ENCODE measurements at regions not wholly inside any gene's neighbourhood (a gene's known extent, or its start where the extent isn't known, plus 50 kb on each side); places are given as distances from the start of the nearest gene placed in this dataset.

GRCh38 chrX:13427441-13428052, 107.7 kb upstream of the ATXN3L start:
- no peak overlapping the region for H3K27ac ChIP-seq (ENCODE audit: low read depth in 1 of 3, low read length in 2 of 3)
- DNase-seq (no peak), FAIRE-seq (no peak)
- no peaks in the 10 kb centered on the region for H3K27me3 ChIP-seq (ENCODE audit: control insufficient read depth in 3 of 3, insufficient read depth in 3 of 3, low read length in 3 of 3)
- H3K36me3 ChIP-seq (ENCODE audit: control insufficient read depth in 3 of 3, insufficient read depth in 2 of 3, low read depth in 1 of 3, low read length in 3 of 3): no peaks in the 10 kb centered on the region
- 69 to 84% (median 73%) methylated on average over 5 of the region's 5 CpGs for WGBS, 3 donors
- H3K4me3 ChIP-seq (ENCODE audit: low read depth in 1 of 3, low read length in 3 of 3): no peak overlapping the region
- no peaks in the 10 kb centered on the region for H3K9me3 ChIP-seq (ENCODE audit: control insufficient read depth in 2 of 2, insufficient read depth in 1 of 2, low read depth in 1 of 2, low read length in 1 of 2)
- no peaks in the 10 kb centered on the region for H3K4me1 ChIP-seq (ENCODE audit: control insufficient read depth in 3 of 3, insufficient read depth in 2 of 3, low read depth in 1 of 3, low read length in 2 of 3)

DNA sequence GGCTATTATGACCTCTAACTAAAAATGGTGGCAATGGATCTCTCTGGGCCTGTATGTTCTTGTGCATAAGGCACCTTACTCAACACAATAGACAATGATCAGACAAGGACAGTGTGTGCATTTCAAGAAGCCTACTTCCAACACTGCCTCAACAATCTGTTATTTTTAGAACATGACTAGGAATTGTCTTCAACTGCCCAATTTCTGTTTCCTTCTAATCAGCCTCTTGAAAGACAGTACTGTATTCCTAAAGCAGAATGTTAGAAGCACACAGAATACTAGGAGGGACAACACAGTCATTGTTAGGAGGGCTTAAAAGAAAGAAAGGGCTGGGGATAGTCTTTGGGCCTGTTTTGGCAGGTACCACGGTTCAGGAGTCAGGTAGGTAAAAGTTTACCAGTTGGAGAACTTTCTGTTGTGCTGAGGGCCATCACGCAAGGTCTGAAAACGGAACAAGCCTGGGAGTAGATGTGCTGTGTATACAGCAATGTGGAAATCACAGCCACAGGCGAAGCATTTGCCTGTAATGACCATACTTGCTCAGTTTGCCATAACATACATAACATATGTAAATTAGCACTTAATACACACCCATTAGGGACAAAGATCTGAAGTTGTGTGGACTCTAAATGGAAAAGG, 100.8 kb upstream of the ATXN3L start:
- Histone ChIP-seq H3K9me3 (ENCODE audit: control insufficient read depth in 2 of 2, insufficient read depth in 1 of 2, low read depth in 1 of 2, low read length in 1 of 2) (no peaks in the 10 kb centered on the region), H3K27me3 (ENCODE audit: control insufficient read depth in 3 of 3, insufficient read depth in 3 of 3, low read length in 3 of 3) (no peaks in the 10 kb centered on the region), H3K4me3 (ENCODE audit: low read depth in 1 of 3, low read length in 3 of 3) (no peak overlapping the region), H3K36me3 (ENCODE audit: control insufficient read depth in 3 of 3, insufficient read depth in 2 of 3, low read depth in 1 of 3, low read length in 3 of 3) (no peaks in the 10 kb centered on the region), H3K4me1 (ENCODE audit: control insufficient read depth in 3 of 3, insufficient read depth in 2 of 3, low read depth in 1 of 3, low read length in 2 of 3) (no peaks in the 10 kb centered on the region), H3K27ac (ENCODE audit: low read depth in 1 of 3, low read length in 2 of 3) (no peak overlapping the region)
- FAIRE-seq (no peak), DNase-seq (no peak)
- 79 to 91% (median 87%) methylated on average over 4 of the region's 4 CpGs for WGBS, 3 donors

DNA sequence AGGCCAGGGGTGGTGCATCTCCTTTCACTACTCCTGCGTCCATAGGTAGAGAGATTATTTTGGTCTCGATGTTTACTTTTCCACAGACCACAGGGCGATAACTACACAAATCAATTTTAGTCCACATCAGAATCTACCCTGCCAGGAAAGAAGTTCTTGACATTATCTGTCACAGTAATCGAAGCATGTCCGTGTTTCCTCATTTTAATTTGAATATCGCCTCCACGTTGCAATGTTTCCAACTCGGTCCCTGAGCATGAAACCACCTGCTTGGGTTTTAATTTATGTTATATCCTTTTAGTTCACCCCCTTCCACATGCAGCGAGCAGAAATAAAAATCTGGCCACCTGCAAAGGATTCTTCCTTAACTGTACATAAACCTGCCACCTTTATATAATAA, 100.1 kb upstream of the ATXN3L start:
- WGBS, 3 donors: 88 to 92% (median 91%) methylated on average over 9 of the region's 9 CpGs

GRCh38 chrX:13419276-13419675, 99.4 kb upstream of the ATXN3L start:
- 81 to 91% (median 87%) methylated on average over 9 of the region's 9 CpGs for WGBS, 3 donors
- Histone ChIP-seq H3K36me3 (ENCODE audit: control insufficient read depth in 3 of 3, insufficient read depth in 2 of 3, low read depth in 1 of 3, low read length in 3 of 3) (no peaks in the 10 kb centered on the region), H3K4me3 (ENCODE audit: low read depth in 1 of 3, low read length in 3 of 3) (no peak overlapping the region), H3K4me1 (ENCODE audit: control insufficient read depth in 3 of 3, insufficient read depth in 2 of 3, low read depth in 1 of 3, low read length in 2 of 3) (no peaks in the 10 kb centered on the region), H3K27ac (ENCODE audit: low read depth in 1 of 3, low read length in 2 of 3) (no peak overlapping the region), H3K9me3 (ENCODE audit: control insufficient read depth in 2 of 2, insufficient read depth in 1 of 2, low read depth in 1 of 2, low read length in 1 of 2) (no peaks in the 10 kb centered on the region), H3K27me3 (ENCODE audit: control insufficient read depth in 3 of 3, insufficient read depth in 3 of 3, low read length in 3 of 3) (no peaks in the 10 kb centered on the region)
- DNase-seq (no peak), FAIRE-seq (no peak)

More for the DNA sequence above, 100.1 kb upstream of the ATXN3L start:
- no peaks in the 10 kb centered on the region for H3K36me3 ChIP-seq (ENCODE audit: control insufficient read depth in 3 of 3, insufficient read depth in 2 of 3, low read depth in 1 of 3, low read length in 3 of 3)
- FAIRE-seq (no peak), DNase-seq (no peak)
- H3K4me3 ChIP-seq (ENCODE audit: low read depth in 1 of 3, low read length in 3 of 3): no peak overlapping the region
- no peak overlapping the region for H3K27ac ChIP-seq (ENCODE audit: low read depth in 1 of 3, low read length in 2 of 3)
- no peaks in the 10 kb centered on the region for H3K27me3 ChIP-seq (ENCODE audit: control insufficient read depth in 3 of 3, insufficient read depth in 3 of 3, low read length in 3 of 3)
- H3K9me3 ChIP-seq (ENCODE audit: control insufficient read depth in 2 of 2, insufficient read depth in 1 of 2, low read depth in 1 of 2, low read length in 1 of 2): no peaks in the 10 kb centered on the region
- H3K4me1 ChIP-seq (ENCODE audit: control insufficient read depth in 3 of 3, insufficient read depth in 2 of 3, low read depth in 1 of 3, low read length in 2 of 3): no peaks in the 10 kb centered on the region

DNA sequence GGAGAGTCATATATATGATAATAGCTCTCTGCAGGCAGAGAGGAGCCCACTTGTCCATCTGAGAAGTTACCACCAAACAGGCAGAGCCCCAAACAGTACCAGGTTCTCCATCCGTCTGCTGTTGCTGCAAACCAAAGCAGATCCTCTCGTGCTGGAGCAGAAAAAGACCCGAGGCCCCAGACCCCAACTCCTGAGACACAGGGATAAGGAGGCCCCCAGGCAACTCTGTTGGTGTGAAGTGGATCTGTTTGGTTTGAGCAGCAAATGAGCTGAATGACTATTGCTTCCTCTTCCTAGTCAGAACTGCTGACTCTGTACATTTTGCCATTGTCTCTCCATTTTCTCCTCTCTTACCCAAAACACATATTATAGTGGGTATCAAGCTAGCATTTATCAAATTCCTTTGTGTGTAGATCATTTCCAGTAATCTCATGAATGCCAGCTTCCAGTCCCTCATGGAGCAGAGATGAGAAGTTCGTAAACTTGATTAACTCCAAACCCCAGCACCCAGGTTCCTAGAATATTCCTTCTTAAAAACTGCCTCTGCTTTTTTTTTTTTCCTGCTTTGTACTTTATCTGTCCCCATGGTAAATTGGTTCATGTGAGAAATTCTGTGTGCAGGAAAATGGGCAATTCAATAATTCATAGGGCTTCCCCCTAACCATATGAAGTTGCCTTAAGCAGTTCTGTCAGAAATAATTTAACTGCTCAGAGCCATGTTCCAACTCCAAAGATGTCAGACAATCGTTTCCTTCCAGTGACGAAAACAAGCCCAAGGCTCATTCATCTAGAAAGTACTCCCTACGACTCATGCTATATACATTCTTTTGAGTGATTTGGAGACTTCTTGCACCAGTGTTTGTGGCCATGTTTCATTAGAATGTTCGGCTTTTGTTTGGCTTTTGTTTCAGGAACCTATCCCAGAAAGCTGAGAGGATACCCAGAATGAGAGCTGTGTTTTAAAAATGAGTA, 98.6 kb upstream of the ATXN3L start:
- no peak overlapping the region for H3K4me3 ChIP-seq (ENCODE audit: low read depth in 1 of 3, low read length in 3 of 3)
- FAIRE-seq (no peak), DNase-seq (no peak)
- no peaks in the 10 kb centered on the region for H3K27me3 ChIP-seq (ENCODE audit: control insufficient read depth in 3 of 3, insufficient read depth in 3 of 3, low read length in 3 of 3)
- WGBS, 3 donors: 76 to 91% (median 82%) methylated on average over 8 of the region's 8 CpGs
- H3K27ac ChIP-seq (ENCODE audit: low read depth in 1 of 3, low read length in 2 of 3): no peak overlapping the region
- no peaks in the 10 kb centered on the region for H3K36me3 ChIP-seq (ENCODE audit: control insufficient read depth in 3 of 3, insufficient read depth in 2 of 3, low read depth in 1 of 3, low read length in 3 of 3)
- H3K4me1 ChIP-seq (ENCODE audit: control insufficient read depth in 3 of 3, insufficient read depth in 2 of 3, low read depth in 1 of 3, low read length in 2 of 3): no peaks in the 10 kb centered on the region
- no peaks in the 10 kb centered on the region for H3K9me3 ChIP-seq (ENCODE audit: control insufficient read depth in 2 of 2, insufficient read depth in 1 of 2, low read depth in 1 of 2, low read length in 1 of 2)

- FAIRE-seq: no peak
- no peak for DNase-seq
- WGBS, 3 donors: 22 to 61% (median 42%) methylated on average over 7 of the region's 7 CpGs
These were observed 95.7 kb upstream of the ATXN3L start for GRCh38 chrX:13415509-13415908.

GRCh38 chrX:13414006-13414647, 94.3 kb upstream of the ATXN3L start:
- DNase-seq (no peak), FAIRE-seq (no peak)
- H3K27me3 ChIP-seq (ENCODE audit: control insufficient read depth in 3 of 3, insufficient read depth in 3 of 3, low read length in 3 of 3): no peaks in the 10 kb centered on the region
- no peaks in the 10 kb centered on the region for H3K36me3 ChIP-seq (ENCODE audit: control insufficient read depth in 3 of 3, insufficient read depth in 2 of 3, low read depth in 1 of 3, low read length in 3 of 3)
- no peak overlapping the region for H3K4me3 ChIP-seq (ENCODE audit: low read depth in 1 of 3, low read length in 3 of 3)
- WGBS, 3 donors: 71 to 92% (median 86%) methylated on average over 8 of the region's 8 CpGs
- no peak overlapping the region for H3K27ac ChIP-seq (ENCODE audit: low read depth in 1 of 3, low read length in 2 of 3)
- H3K9me3 ChIP-seq (ENCODE audit: control insufficient read depth in 2 of 2, insufficient read depth in 1 of 2, low read depth in 1 of 2, low read length in 1 of 2): no peaks in the 10 kb centered on the region
- no peaks in the 10 kb centered on the region for H3K4me1 ChIP-seq (ENCODE audit: control insufficient read depth in 3 of 3, insufficient read depth in 2 of 3, low read depth in 1 of 3, low read length in 2 of 3)

More at GRCh38 chrX:13415509-13415908, 95.7 kb upstream of the ATXN3L start:
- Histone ChIP-seq H3K9me3 (ENCODE audit: control insufficient read depth in 2 of 2, insufficient read depth in 1 of 2, low read depth in 1 of 2, low read length in 1 of 2) (no peaks in the 10 kb centered on the region), H3K4me1 (ENCODE audit: control insufficient read depth in 3 of 3, insufficient read depth in 2 of 3, low read depth in 1 of 3, low read length in 2 of 3) (no peaks in the 10 kb centered on the region), H3K27ac (ENCODE audit: low read depth in 1 of 3, low read length in 2 of 3) (no peak overlapping the region), H3K36me3 (ENCODE audit: control insufficient read depth in 3 of 3, insufficient read depth in 2 of 3, low read depth in 1 of 3, low read length in 3 of 3) (no peaks in the 10 kb centered on the region), H3K27me3 (ENCODE audit: control insufficient read depth in 3 of 3, insufficient read depth in 3 of 3, low read length in 3 of 3) (no peaks in the 10 kb centered on the region), H3K4me3 (ENCODE audit: low read depth in 1 of 3, low read length in 3 of 3) (no peak overlapping the region)

GRCh38 chrX:13412208-13412600, 92.4 kb upstream of the ATXN3L start:
- no peaks in the 10 kb centered on the region for H3K36me3 ChIP-seq (ENCODE audit: control insufficient read depth in 3 of 3, insufficient read depth in 2 of 3, low read depth in 1 of 3, low read length in 3 of 3)
- no peaks in the 10 kb centered on the region for H3K27me3 ChIP-seq (ENCODE audit: control insufficient read depth in 3 of 3, insufficient read depth in 3 of 3, low read length in 3 of 3)
- H3K27ac ChIP-seq (ENCODE audit: low read depth in 1 of 3, low read length in 2 of 3): no peak overlapping the region
- FAIRE-seq (no peak), DNase-seq (no peak)
- H3K9me3 ChIP-seq (ENCODE audit: control insufficient read depth in 2 of 2, insufficient read depth in 1 of 2, low read depth in 1 of 2, low read length in 1 of 2): no peaks in the 10 kb centered on the region
- H3K4me3 ChIP-seq (ENCODE audit: low read depth in 1 of 3, low read length in 3 of 3): no peak overlapping the region
- no peaks in the 10 kb centered on the region for H3K4me1 ChIP-seq (ENCODE audit: control insufficient read depth in 3 of 3, insufficient read depth in 2 of 3, low read depth in 1 of 3, low read length in 2 of 3)
- WGBS, 3 donors: 44 to 72% (median 70%) methylated on average over 8 of the region's 8 CpGs

All from small intestine (tissue), 7 donors.